ENCODE measurements at regions not wholly inside any gene's neighbourhood (a gene's known extent, or its start where the extent isn't known, plus 50 kb on each side); places are given as distances from the start of the nearest gene placed in this dataset.

DNA sequence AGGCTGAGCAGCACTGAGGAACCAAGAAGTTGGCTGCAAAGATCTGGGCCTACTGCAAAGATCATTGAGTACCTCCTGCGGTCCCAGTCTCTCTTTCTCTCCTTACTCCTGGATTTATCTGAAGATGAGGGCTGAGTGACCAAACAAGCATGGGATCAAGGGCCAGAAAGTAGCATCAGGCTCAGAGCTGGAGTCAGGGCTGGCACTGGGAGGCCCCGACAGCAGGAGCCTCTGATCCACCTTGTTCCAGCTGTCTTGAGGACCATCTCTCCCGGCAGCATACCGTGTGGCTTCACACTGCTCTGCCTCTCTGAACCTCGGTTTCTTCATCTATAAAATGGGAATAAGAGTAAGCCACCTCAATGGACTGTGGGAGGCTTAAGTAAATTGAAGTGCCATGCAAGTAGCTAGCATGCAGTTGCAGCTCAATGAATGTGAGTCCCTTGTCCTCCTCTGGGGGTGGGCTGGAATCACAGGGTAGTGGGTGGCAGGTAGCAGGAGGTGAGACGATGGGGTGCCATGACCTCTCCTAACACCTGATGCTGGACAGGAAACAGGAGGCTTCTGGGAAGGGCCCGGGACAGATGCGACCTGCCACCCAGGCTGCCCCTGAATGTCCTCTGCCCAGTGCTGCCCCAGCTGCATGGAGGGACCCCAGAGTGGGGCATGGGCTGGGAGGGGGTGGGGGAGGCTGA, 52.5 kb upstream of the PRDM11 start:
- ATAC-seq (ENCODE audit: low read depth), result no peak
- DNase-seq (ENCODE audit: low spot score in 2 of 2), result no peak
- Mint-ChIP-seq H3K36me3 (no peaks in the 10 kb centered on the region), H3K4me1 (peaks cover 13% of the 10 kb centered on the region), H3K9me3 (no peaks in the 10 kb centered on the region), H3K4me3 (no peak overlapping the region), H3K27me3 (peaks cover 5% of the 10 kb centered on the region), H3K27ac (no peak overlapping the region)

DNA sequence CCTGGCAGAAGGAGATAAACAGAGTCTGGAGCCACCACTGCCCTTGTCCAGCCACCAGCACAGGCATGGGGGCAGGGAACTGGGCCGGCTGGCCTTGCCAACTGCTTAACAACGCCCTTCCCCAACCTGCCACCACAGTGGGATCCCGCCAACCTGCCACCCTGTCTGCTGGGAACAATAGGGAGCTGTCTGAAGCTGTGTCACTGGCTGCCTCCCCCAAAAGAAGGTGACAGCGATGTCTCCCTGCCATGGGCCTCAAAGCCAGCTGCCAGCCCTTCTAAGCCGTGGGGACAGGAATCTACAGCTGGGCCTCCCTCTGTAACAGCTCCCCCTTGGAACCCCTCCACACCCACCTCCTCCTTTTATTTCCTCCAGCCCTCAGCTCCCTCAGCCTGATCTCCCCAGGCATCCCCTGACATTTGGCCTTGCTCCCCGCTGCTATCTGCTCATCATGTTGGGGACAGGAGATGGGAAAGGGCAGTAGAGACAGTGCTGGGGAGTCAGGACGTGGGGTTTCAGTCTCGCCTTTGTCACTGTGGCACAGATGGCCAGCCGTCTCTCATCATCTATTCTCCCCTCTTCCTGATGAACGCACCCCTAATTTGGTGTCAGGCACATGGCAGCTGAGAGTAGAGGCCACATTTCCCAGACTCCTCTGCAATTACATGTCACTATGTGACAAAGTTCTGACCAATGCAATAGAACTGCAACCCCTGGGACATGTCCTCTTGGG, 51.3 kb upstream of the PRDM11 start:
- no peak for DNase-seq (ENCODE audit: low spot score in 2 of 2)
- Mint-ChIP-seq H3K4me3 (no peak overlapping the region), H3K36me3 (no peaks in the 10 kb centered on the region), H3K27ac (no peak overlapping the region), H3K4me1 (peaks cover 11% of the 10 kb centered on the region), H3K27me3 (peaks cover 5% of the 10 kb centered on the region), H3K9me3 (no peaks in the 10 kb centered on the region)
- no peak for ATAC-seq (ENCODE audit: low read depth)

DNA sequence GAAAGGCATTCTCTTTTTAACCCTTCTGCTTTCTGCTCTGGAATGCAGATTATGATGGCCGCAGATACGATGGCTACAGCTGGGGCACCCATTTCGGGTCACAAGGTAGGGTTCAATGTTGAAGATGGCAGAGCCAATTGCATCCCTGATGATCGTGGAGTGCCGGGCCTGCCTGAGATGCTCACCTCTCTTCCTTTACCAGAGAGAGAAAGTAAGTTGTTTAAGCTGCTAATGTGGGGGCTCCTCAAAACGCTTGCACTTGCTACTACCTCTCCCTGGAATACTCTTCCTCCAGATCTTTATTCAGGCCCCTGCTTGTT, 50.8 kb upstream of the PRDM11 start:
- no peak for ATAC-seq (ENCODE audit: low read depth)
- no peaks in the 10 kb centered on the region for H3K36me3 Mint-ChIP-seq
- no peak overlapping the region for H3K4me3 Mint-ChIP-seq
- H3K27ac Mint-ChIP-seq, result no peak overlapping the region
- peaks cover 13% of the 10 kb centered on the region for H3K4me1 Mint-ChIP-seq
- no peak for DNase-seq (ENCODE audit: low spot score in 2 of 2)
- H3K9me3 Mint-ChIP-seq, result no peaks in the 10 kb centered on the region
- H3K27me3 Mint-ChIP-seq, result peaks cover 7% of the 10 kb centered on the region

DNA sequence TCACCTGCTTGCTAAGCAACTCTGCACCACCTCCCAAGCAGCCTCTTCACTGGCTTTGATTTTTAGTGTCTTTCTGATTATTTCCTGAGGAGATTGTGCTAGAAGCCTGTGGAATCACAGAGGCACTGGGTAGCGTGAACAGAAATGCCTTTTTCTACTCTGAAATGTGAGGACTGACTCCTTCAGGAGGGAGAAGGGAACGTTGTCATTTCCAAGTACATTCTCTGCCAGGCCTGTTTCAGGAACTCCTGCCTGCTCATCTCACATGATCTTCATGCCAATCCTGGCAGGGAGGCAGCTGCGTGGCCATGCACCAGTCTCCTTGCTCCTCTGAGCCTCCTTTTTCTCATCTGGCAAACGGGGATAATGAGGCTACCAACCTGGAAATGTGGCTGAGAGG, 49.8 kb upstream of the PRDM11 start:
- no peaks in the 10 kb centered on the region for H3K9me3 Mint-ChIP-seq
- H3K4me3 Mint-ChIP-seq, result no peak overlapping the region
- DNase-seq (ENCODE audit: low spot score in 2 of 2) (no peak), ATAC-seq (ENCODE audit: low read depth) (no peak)
- no peak overlapping the region for H3K27ac Mint-ChIP-seq
- peaks cover 7% of the 10 kb centered on the region for H3K27me3 Mint-ChIP-seq
- H3K4me1 Mint-ChIP-seq, result peaks cover 13% of the 10 kb centered on the region
- no peaks in the 10 kb centered on the region for H3K36me3 Mint-ChIP-seq

Measured in memory B cell (primary cell).